SK-N-SH treated with all-trans-retinoic acid at 6 μM for 48 hours (cell line): ENCODE measurements at regions not wholly inside any gene's neighbourhood (a gene's known extent, or its start where the extent isn't known, plus 50 kb on each side); places are given as distances from the start of the nearest gene placed in this dataset.
A peak's percentile ranks its signal among the peaks of the same experiment; 100 is the strongest.

Experiments
- ATAC-seq: fragments of 200-7000 bp; cut with Tn5 transposase; 3 replicates; pipeline ENCODE4 v1.9.1; 2020; ENCODE audit warnings: mild to moderate bottlenecking, moderate library complexity
- ARNTL ChIP-seq: fragments of 450-650 bp; formaldehyde crosslinking; IDR thresholded peaks from 2 replicates; pipeline ENCODE4 v1.5.0; 2020; ENCODE audit warnings: low read depth, mild to moderate bottlenecking, moderate library complexity, borderline replicate concordance
- BACH2 ChIP-seq: fragments of 250-450 bp; sonication (Bioruptor Pico); IDR thresholded peaks from 2 replicates; pipeline ENCODE4 v1.9.0; 2021; ENCODE audit warnings: mild to moderate bottlenecking, borderline replicate concordance
- CSRNP3 ChIP-seq: fragments of 250-450 bp; sonication (Bioruptor Pico); IDR thresholded peaks from 2 replicates; pipeline ENCODE4 v1.5.1; 2021; ENCODE audit warnings: mild to moderate bottlenecking, moderate library complexity
- ESRRG ChIP-seq: fragments of 250-450 bp; sonication (Bioruptor Pico); IDR thresholded peaks from 2 replicates; pipeline ENCODE4 v1.6.1; 2021; ENCODE audit warnings: mild to moderate bottlenecking
- GLIS3 ChIP-seq: fragments of 250-450 bp; sonication (Bioruptor Pico); IDR thresholded peaks from 2 replicates; pipeline ENCODE4 v1.5.0; 2020; ENCODE audit warnings: mild to moderate bottlenecking, moderate library complexity
- ISL1 ChIP-seq: fragments of 250-450 bp; sonication (Bioruptor Pico); IDR thresholded peaks from 2 replicates; pipeline ENCODE4 v2.1.2; 2022; ENCODE audit warnings: mild to moderate bottlenecking, moderate library complexity
- OSR1 ChIP-seq: fragments of 250-450 bp; sonication (Bioruptor Pico); IDR thresholded peaks from 2 replicates; pipeline ENCODE4 v1.8.0; 2022; ENCODE audit warnings: moderate library complexity, mild to moderate bottlenecking, inconsistent platforms
- PPARA ChIP-seq: fragments of 250-450 bp; sonication (Bioruptor Pico); IDR thresholded peaks from 2 replicates; pipeline ENCODE4 v1.5.0; 2020; ENCODE audit warnings: mild to moderate bottlenecking, borderline replicate concordance
- RARB ChIP-seq: fragments of 250-450 bp; sonication (Bioruptor Pico); IDR thresholded peaks from 2 replicates; pipeline ENCODE4 v1.8.0; 2021; ENCODE audit warnings: mild to moderate bottlenecking, moderate library complexity
- SNAI2 ChIP-seq: fragments of 250-450 bp; sonication (Bioruptor Pico); IDR thresholded peaks from 2 replicates; pipeline ENCODE4 v1.5.0; 2020; ENCODE audit warnings: mild to moderate bottlenecking, moderate library complexity
- TCF4 ChIP-seq: fragments of 250-450 bp; sonication (Bioruptor Pico); IDR thresholded peaks from 2 replicates; pipeline ENCODE4 v1.8.0; 2021; ENCODE audit warnings: mild to moderate bottlenecking, moderate library complexity, borderline replicate concordance
- TOX ChIP-seq: fragments of 250-450 bp; sonication (Bioruptor Pico); IDR thresholded peaks from 2 replicates; pipeline ENCODE4 v1.8.0; 2021; ENCODE audit warnings: mild to moderate bottlenecking, moderate library complexity, borderline replicate concordance
- TSHZ2 ChIP-seq: fragments of 250-450 bp; sonication (Bioruptor Pico); IDR thresholded peaks from 2 replicates; pipeline ENCODE4 v1.5.0; 2020; ENCODE audit warnings: mild to moderate bottlenecking, moderate library complexity
- ZC3H10 ChIP-seq: fragments of 250-450 bp; sonication (Bioruptor Pico); IDR thresholded peaks from 2 replicates; pipeline ENCODE4 v1.5.1; 2021; ENCODE audit warnings: mild to moderate bottlenecking, moderate library complexity
- ZFP30 ChIP-seq: fragments of 450-650 bp; formaldehyde crosslinking; IDR thresholded peaks from 2 replicates; pipeline ENCODE4 v1.5.0; 2022; ENCODE audit warnings: mild to moderate bottlenecking, moderate library complexity
- ZNF565 ChIP-seq: fragments of 450-650 bp; formaldehyde crosslinking; conservative IDR thresholded peaks from 2 replicates; pipeline ENCODE4 v1.5.0; 2020; ENCODE audit warnings: low read depth, mild to moderate bottlenecking, moderate library complexity
- ZNF70 ChIP-seq: fragments of 450-650 bp; formaldehyde crosslinking; IDR thresholded peaks from 2 replicates; pipeline ENCODE4 v1.5.0; 2020; ENCODE audit warnings: mild to moderate bottlenecking, moderate library complexity
- ZNF8 ChIP-seq: fragments of 450-650 bp; formaldehyde crosslinking; IDR thresholded peaks from 2 replicates; pipeline ENCODE4 v1.5.0; 2020; ENCODE audit warnings: mild to moderate bottlenecking, moderate library complexity
- TF ChIP-seq, protein P1 (sequence below): fragments of 250-450 bp; sonication (Bioruptor Pico); IDR thresholded peaks from 2 replicates; pipeline ENCODE4 v1.5.1; 2020; ENCODE audit warnings: low read depth, mild to moderate bottlenecking, moderate library complexity
- TF ChIP-seq, protein P2 (sequence below): fragments of 250-450 bp; sonication (Bioruptor Pico); IDR thresholded peaks from 2 replicates; pipeline ENCODE4 v1.8.0; 2021; ENCODE audit warnings: low read depth, mild to moderate bottlenecking, moderate library complexity, borderline replicate concordance
- TF ChIP-seq, protein P3 (sequence below): fragments of 250-450 bp; sonication (Bioruptor Pico); IDR thresholded peaks from 2 replicates; pipeline ENCODE4 v1.8.0; 2020; ENCODE audit warnings: mild to moderate bottlenecking, moderate library complexity, borderline replicate concordance

GRCh38 chr10:62573929-62574328 is 199.8 kb downstream of the ZNF365 start:
- ATAC-seq: no peak
- no peak for TF ChIP-seq ISL1
- no peak for TF ChIP-seq RARB (CRISPR knock-in tag)
- no peak for TF ChIP-seq ARNTL (CRISPR knock-in tag)
- no peak for TF ChIP-seq ZNF8
- TF ChIP-seq TCF4: no peak
- no peak for TF ChIP-seq ZNF70 (CRISPR knock-in tag)
- TF ChIP-seq GLIS3: no peak
- no peak for TF ChIP-seq ZC3H10 (CRISPR knock-in tag)
- no peak for TF ChIP-seq PPARA (CRISPR knock-in tag)
- TF ChIP-seq ZFP30 (CRISPR knock-in tag): no peak

DNA sequence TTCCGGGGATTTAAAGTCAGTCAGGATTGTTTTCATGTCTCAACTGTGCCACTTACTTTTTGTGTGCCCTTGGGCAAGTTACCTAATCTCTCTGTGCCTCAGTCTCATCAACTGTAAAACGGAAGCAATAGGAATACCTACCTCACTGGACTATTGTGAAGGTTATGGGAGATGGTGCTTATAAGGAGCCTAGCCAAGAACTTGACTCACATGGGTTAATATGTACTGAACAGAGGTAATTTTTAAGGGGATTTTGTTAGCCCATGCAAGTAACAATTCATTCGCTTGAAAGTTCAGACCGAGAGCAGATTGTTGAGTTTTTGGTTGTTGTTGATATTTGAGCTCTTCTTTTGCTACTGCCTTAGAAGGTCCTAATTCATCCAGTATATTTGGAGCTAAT is 202.9 kb downstream of the ZNF365 start:
- no peak for ATAC-seq

DNA sequence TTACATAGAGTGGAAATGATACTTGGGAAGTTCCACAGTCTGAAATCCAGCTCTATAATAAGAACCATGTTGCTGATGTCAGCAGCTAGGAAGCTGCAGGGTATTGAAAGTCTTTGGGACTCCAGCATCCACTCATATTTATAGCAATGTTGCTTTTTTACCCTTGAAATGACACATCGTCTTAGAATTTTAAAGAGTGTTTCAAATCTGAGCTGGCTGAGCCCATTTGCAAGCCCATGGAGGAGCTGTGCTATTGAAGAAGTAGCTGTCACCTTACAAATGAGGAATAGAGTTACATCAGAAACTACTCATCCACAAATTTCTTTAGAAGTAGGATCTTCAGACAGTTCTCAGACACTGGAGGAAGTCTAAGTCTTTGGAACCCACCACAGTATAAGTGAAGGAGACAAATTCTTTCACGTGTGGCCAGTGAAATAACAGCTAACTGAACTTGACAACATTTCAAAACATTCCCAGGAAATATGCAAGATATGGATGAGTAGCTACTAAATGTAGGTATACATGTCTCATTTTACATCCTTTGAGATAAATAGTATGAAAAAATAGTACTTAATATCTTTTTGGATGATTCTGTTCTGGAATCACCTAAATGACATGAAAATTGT is 203.6 kb downstream of the ZNF365 start:
- no peak for TF ChIP-seq ARNTL (CRISPR knock-in tag)
- TF ChIP-seq ZNF8: no peak
- peak; percentile 83 for ATAC-seq

More for the DNA sequence above, 202.9 kb downstream of the ZNF365 start:
- TF ChIP-seq ISL1 (no peak), PPARA (CRISPR knock-in tag) (no peak), OSR1 (no peak), CSRNP3 (no peak), BACH2 (CRISPR knock-in tag) (no peak), ZNF70 (CRISPR knock-in tag) (no peak)
- TF ChIP-seq, protein P1, sequence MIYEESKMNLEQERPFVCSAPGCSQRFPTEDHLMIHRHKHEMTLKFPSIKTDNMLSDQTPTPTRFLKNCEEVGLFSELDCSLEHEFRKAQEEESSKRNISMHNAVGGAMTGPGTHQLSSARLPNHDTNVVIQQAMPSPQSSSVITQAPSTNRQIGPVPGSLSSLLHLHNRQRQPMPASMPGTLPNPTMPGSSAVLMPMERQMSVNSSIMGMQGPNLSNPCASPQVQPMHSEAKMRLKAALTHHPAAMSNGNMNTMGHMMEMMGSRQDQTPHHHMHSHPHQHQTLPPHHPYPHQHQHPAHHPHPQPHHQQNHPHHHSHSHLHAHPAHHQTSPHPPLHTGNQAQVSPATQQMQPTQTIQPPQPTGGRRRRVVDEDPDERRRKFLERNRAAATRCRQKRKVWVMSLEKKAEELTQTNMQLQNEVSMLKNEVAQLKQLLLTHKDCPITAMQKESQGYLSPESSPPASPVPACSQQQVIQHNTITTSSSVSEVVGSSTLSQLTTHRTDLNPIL (CRISPR knock-in tag): no peak
- TF ChIP-seq, protein P2, sequence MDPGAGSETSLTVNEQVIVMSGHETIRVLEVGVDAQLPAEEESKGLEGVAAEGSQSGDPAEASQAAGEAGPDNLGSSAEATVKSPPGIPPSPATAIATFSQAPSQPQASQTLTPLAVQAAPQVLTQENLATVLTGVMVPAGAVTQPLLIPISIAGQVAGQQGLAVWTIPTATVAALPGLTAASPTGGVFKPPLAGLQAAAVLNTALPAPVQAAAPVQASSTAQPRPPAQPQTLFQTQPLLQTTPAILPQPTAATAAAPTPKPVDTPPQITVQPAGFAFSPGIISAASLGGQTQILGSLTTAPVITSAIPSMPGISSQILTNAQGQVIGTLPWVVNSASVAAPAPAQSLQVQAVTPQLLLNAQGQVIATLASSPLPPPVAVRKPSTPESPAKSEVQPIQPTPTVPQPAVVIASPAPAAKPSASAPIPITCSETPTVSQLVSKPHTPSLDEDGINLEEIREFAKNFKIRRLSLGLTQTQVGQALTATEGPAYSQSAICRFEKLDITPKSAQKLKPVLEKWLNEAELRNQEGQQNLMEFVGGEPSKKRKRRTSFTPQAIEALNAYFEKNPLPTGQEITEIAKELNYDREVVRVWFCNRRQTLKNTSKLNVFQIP (CRISPR knock-in tag): no peak

GRCh38 chr10:62578301-62578700 is 204.1 kb downstream of the ZNF365 start:
- no peak; the same call in 2 of the 3 replicates for ATAC-seq
- TF ChIP-seq ZNF8 (no peak), ESRRG (CRISPR knock-in tag) (no peak), ZFP30 (CRISPR knock-in tag) (no peak), TSHZ2 (CRISPR knock-in tag) (no peak), RARB (CRISPR knock-in tag) (no peak), TCF4 (no peak), ZC3H10 (CRISPR knock-in tag) (no peak), OSR1 (no peak), ISL1 (no peak), TOX (CRISPR knock-in tag) (no peak), SNAI2 (CRISPR knock-in tag) (no peak), ZNF70 (CRISPR knock-in tag) (no peak), PPARA (CRISPR knock-in tag) (no peak), ZNF565 (no peak), ARNTL (CRISPR knock-in tag) (no peak), CSRNP3 (no peak)
- TF ChIP-seq, protein P3, sequence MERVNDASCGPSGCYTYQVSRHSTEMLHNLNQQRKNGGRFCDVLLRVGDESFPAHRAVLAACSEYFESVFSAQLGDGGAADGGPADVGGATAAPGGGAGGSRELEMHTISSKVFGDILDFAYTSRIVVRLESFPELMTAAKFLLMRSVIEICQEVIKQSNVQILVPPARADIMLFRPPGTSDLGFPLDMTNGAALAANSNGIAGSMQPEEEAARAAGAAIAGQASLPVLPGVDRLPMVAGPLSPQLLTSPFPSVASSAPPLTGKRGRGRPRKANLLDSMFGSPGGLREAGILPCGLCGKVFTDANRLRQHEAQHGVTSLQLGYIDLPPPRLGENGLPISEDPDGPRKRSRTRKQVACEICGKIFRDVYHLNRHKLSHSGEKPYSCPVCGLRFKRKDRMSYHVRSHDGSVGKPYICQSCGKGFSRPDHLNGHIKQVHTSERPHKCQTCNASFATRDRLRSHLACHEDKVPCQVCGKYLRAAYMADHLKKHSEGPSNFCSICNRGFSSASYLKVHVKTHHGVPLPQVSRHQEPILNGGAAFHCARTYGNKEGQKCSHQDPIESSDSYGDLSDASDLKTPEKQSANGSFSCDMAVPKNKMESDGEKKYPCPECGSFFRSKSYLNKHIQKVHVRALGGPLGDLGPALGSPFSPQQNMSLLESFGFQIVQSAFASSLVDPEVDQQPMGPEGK: no peak
- TF ChIP-seq, protein P2 (CRISPR knock-in tag): no peak
